GM19452 (cell line): ENCODE measurements at regions not wholly inside any gene's neighbourhood (a gene's known extent, or its start where the extent isn't known, plus 50 kb on each side); places are given as distances from the start of the nearest gene placed in this dataset.

Experiments used
- ATAC-seq: cut with Tn5 transposase; IDR thresholded peaks from one replicate; pipeline ENCODE4 v1.9.1; 2021; ENCODE audit not compliant: unreplicated experiment

GRCh38 chr2:37425408-37425807 is 81.0 kb downstream of the QPCT start:
- ATAC-seq, result no peak

GRCh38 chr2:37427241-37427640 is 82.8 kb downstream of the QPCT start:
- no peak for ATAC-seq

- ATAC-seq, result no peak
These were observed 91.9 kb downstream of the QPCT start for GRCh38 chr2:37436323-37436722.

- no peak for ATAC-seq
These were observed 94.8 kb downstream of the QPCT start for GRCh38 chr2:37439131-37439642.

GRCh38 chr2:37441055-37441454 is 96.6 kb downstream of the QPCT start:
- ATAC-seq, result no peak

- ATAC-seq, result no peak
These were observed 98.7 kb downstream of the QPCT start for GRCh38 chr2:37443082-37443481.

GRCh38 chr2:37447446-37447845 is 103.0 kb downstream of the QPCT start:
- no peak for ATAC-seq

- ATAC-seq, result no peak
These were observed 104.1 kb downstream of the QPCT start for GRCh38 chr2:37448342-37449120.

GRCh38 chr2:37449761-37450296 is 105.4 kb downstream of the QPCT start:
- no peak for ATAC-seq

GRCh38 chr2:37453027-37453426 is 108.6 kb downstream of the QPCT start:
- no peak for ATAC-seq

GRCh38 chr2:37454851-37455762 is 110.7 kb downstream of the QPCT start:
- no peak for ATAC-seq

GRCh38 chr2:37456479-37456878 is 112.0 kb downstream of the QPCT start:
- ATAC-seq, result no peak

GRCh38 chr2:37457401-37457901 is 113.0 kb downstream of the QPCT start:
- no peak for ATAC-seq

GRCh38 chr2:37458133-37458532 is 113.7 kb downstream of the QPCT start:
- ATAC-seq, result no peak

- no peak for ATAC-seq
These were observed 114.9 kb downstream of the QPCT start for GRCh38 chr2:37459095-37459981.

GRCh38 chr2:37460896-37461229 is 116.4 kb downstream of the QPCT start:
- no peak for ATAC-seq

GRCh38 chr2:37464067-37464466 is 119.6 kb downstream of the QPCT start:
- ATAC-seq, result no peak

- ATAC-seq, result no peak
These were observed 122.2 kb downstream of the QPCT start for GRCh38 chr2:37466533-37467222.

GRCh38 chr2:37468170-37468569 is 123.7 kb downstream of the QPCT start:
- ATAC-seq, result no peak

GRCh38 chr2:37469126-37469525 is 124.7 kb downstream of the QPCT start:
- no peak for ATAC-seq
